ENCODE measurements at regions not wholly inside any gene's neighbourhood (a gene's known extent, or its start where the extent isn't known, plus 50 kb on each side); places are given as distances from the start of the nearest gene placed in this dataset.

- DNase-seq (ENCODE audit: extremely low spot score, unreplicated experiment), result no peak
- H3K9me3 Mint-ChIP-seq, result no peaks in the 10 kb centered on the region
Observed at GRCh38 chr9:103242486-103242885, 247.4 kb downstream of the CYLC2 start.

GRCh38 chr9:103243553-103243952, 248.4 kb downstream of the CYLC2 start:
- Mint-ChIP-seq H3K36me3 (no peaks in the 10 kb centered on the region), H3K27me3 (no peaks in the 10 kb centered on the region)

More at GRCh38 chr9:103242486-103242885, 247.4 kb downstream of the CYLC2 start:
- Mint-ChIP-seq H3K4me1 (ENCODE audit: unreplicated experiment) (no peaks in the 10 kb centered on the region), H3K27me3 (no peaks in the 10 kb centered on the region), H3K36me3 (no peaks in the 10 kb centered on the region), H3K4me3 (no peak overlapping the region), H3K27ac (no peak overlapping the region)
- TF ChIP-seq CTCF (conservative IDR thresholded peaks at IDR 0.05), result no peak

GRCh38 chr9:103245369-103245768, 250.2 kb downstream of the CYLC2 start:
- H3K27ac Mint-ChIP-seq, result no peak overlapping the region
- DNase-seq (ENCODE audit: extremely low spot score, unreplicated experiment), result no peak

More at GRCh38 chr9:103243553-103243952, 248.4 kb downstream of the CYLC2 start:
- no peak for TF ChIP-seq CTCF (conservative IDR thresholded peaks at IDR 0.05)
- no peak overlapping the region for H3K27ac Mint-ChIP-seq
- H3K9me3 Mint-ChIP-seq, result no peaks in the 10 kb centered on the region
- DNase-seq (ENCODE audit: extremely low spot score, unreplicated experiment), result no peak
- no peak overlapping the region for H3K4me3 Mint-ChIP-seq
- no peaks in the 10 kb centered on the region for H3K4me1 Mint-ChIP-seq (ENCODE audit: unreplicated experiment)

GRCh38 chr9:103261951-103262350, 266.8 kb downstream of the CYLC2 start:
- H3K27ac Mint-ChIP-seq, result no peak overlapping the region
- H3K4me1 Mint-ChIP-seq (ENCODE audit: unreplicated experiment), result no peaks in the 10 kb centered on the region
- DNase-seq (ENCODE audit: extremely low spot score, unreplicated experiment), result no peak
- no peak overlapping the region for H3K4me3 Mint-ChIP-seq
- H3K36me3 Mint-ChIP-seq, result no peaks in the 10 kb centered on the region
- peaks cover 5% of the 10 kb centered on the region for H3K9me3 Mint-ChIP-seq
- no peaks in the 10 kb centered on the region for H3K27me3 Mint-ChIP-seq
- TF ChIP-seq CTCF (conservative IDR thresholded peaks at IDR 0.05), result no peak

More at GRCh38 chr9:103245369-103245768, 250.2 kb downstream of the CYLC2 start:
- Mint-ChIP-seq H3K4me3 (no peak overlapping the region), H3K9me3 (no peaks in the 10 kb centered on the region), H3K27me3 (no peaks in the 10 kb centered on the region), H3K36me3 (no peaks in the 10 kb centered on the region), H3K4me1 (ENCODE audit: unreplicated experiment) (no peaks in the 10 kb centered on the region)
- no peak for TF ChIP-seq CTCF (conservative IDR thresholded peaks at IDR 0.05)

GRCh38 chr9:103266064-103266463, 270.9 kb downstream of the CYLC2 start:
- H3K4me3 Mint-ChIP-seq, result no peak overlapping the region
- no peak for DNase-seq (ENCODE audit: extremely low spot score, unreplicated experiment)
- no peaks in the 10 kb centered on the region for H3K36me3 Mint-ChIP-seq
- H3K4me1 Mint-ChIP-seq (ENCODE audit: unreplicated experiment), result no peaks in the 10 kb centered on the region
- H3K27ac Mint-ChIP-seq, result no peak overlapping the region
- no peaks in the 10 kb centered on the region for H3K27me3 Mint-ChIP-seq
- TF ChIP-seq CTCF (conservative IDR thresholded peaks at IDR 0.05), result no peak
- no peaks in the 10 kb centered on the region for H3K9me3 Mint-ChIP-seq

GRCh38 chr9:103277240-103277639, 282.1 kb downstream of the CYLC2 start:
- TF ChIP-seq CTCF (conservative IDR thresholded peaks at IDR 0.05), result no peak
- H3K27ac Mint-ChIP-seq, result no peak overlapping the region
- H3K36me3 Mint-ChIP-seq, result no peaks in the 10 kb centered on the region
- peaks cover 4% of the 10 kb centered on the region for H3K9me3 Mint-ChIP-seq
- no peaks in the 10 kb centered on the region for H3K27me3 Mint-ChIP-seq
- no peaks in the 10 kb centered on the region for H3K4me1 Mint-ChIP-seq (ENCODE audit: unreplicated experiment)
- DNase-seq (ENCODE audit: extremely low spot score, unreplicated experiment), result no peak
- H3K4me3 Mint-ChIP-seq, result no peak overlapping the region

All from type B pancreatic cell (in vitro differentiated cells).